Gastroesophageal sphincter (tissue), 3 donors: ENCODE measurements at regions not wholly inside any gene's neighbourhood (a gene's known extent, or its start where the extent isn't known, plus 50 kb on each side); places are given as distances from the start of the nearest gene placed in this dataset.

ENCODE experiments used
- EP300 ChIP-seq: sonication (generic); formaldehyde crosslinking; IDR thresholded peaks from one replicate; pipeline ENCODE4 v1.6.1; 2017; ENCODE audit warnings: antibody characterized with exemption, mild to moderate bottlenecking
- TF ChIP-seq, protein P1 (sequence below), 4 experiments: fragments of 200-600 bp in 2 of 4; fragments of 450-650 bp in 2 of 4; sonication (generic) in 1 of 4; IDR thresholded peaks; one replicate each; pipeline ENCODE4 v1.5.1; 2017 to 2019; ENCODE audit warnings: antibody characterized with exemption in 4 of 4, mild to moderate bottlenecking in 2 of 4, moderate library complexity in 2 of 4

DNA sequence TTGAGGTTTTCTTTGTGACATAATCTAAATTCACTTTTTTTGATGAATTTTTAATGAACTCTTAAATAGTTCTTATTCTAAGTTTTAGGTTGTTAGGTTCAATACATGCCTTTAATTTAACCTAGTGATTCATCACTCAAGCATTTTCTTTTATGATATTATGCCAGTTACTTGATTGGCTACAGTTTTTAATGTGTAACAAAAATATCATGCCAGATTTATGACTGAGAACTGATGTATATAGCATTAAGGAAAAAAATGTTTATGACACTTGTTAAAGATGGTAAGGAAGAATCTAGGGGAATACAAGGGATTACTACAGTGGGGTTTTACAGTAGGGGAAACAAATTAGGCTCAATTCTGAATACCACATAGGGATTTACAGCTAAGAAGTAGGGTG, 103.1 kb downstream of the VGLL3 start:
- TF ChIP-seq, protein P1, sequence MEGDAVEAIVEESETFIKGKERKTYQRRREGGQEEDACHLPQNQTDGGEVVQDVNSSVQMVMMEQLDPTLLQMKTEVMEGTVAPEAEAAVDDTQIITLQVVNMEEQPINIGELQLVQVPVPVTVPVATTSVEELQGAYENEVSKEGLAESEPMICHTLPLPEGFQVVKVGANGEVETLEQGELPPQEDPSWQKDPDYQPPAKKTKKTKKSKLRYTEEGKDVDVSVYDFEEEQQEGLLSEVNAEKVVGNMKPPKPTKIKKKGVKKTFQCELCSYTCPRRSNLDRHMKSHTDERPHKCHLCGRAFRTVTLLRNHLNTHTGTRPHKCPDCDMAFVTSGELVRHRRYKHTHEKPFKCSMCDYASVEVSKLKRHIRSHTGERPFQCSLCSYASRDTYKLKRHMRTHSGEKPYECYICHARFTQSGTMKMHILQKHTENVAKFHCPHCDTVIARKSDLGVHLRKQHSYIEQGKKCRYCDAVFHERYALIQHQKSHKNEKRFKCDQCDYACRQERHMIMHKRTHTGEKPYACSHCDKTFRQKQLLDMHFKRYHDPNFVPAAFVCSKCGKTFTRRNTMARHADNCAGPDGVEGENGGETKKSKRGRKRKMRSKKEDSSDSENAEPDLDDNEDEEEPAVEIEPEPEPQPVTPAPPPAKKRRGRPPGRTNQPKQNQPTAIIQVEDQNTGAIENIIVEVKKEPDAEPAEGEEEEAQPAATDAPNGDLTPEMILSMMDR (IDR thresholded peaks at IDR 0.05) = no peak
- TF ChIP-seq EP300 = no peak
